H1 (cell line): ENCODE measurements at regions not wholly inside any gene's neighbourhood (a gene's known extent, or its start where the extent isn't known, plus 50 kb on each side); places are given as distances from the start of the nearest gene placed in this dataset.

Source experiments
- CTCF ChIA-PET: fragments of 300-600 bp; sonication (Branson Sonifier 250); formaldehyde crosslinking; loops from one replicate; lab custom pipeline; 2021; ENCODE audit not compliant: partially characterized antibody; lab: Charles Lee
- POLR2A ChIA-PET: fragments of 300-600 bp; sonication (Branson Sonifier 250); formaldehyde crosslinking; loops from one replicate; lab custom pipeline; 2021; ENCODE audit warnings: inconsistent platforms; ENCODE audit not compliant: partially characterized antibody; lab: Charles Lee
- DNase-seq, 2 experiments: peaks; one replicate each; pipeline versions ENCODE4 v3.0.0 to v3.0.0-alpha.2; 2010 to 2022; ENCODE audit warnings: low spot score in 2 of 2, low read depth in 1 of 2, mixed read lengths in 1 of 2
- FAIRE-seq: peaks from 2 replicates; lab custom pipeline; 2011; peaks lifted over from hg19 to GRCh38; lab: Jason Lieb, UNC
- H2AFZ ChIP-seq: 2 replicates; pipeline ENCODE4 v1.8.1; 2012; ENCODE audit warnings: low read length, inconsistent platforms
- H2AK5ac ChIP-seq: 2 replicates; pipeline ENCODE4 v1.6.1; 2013; ENCODE audit warnings: low read depth, low read length
- H2BK120ac ChIP-seq: replicated peaks from 2 replicates; pipeline ENCODE3; 2013; ENCODE audit warnings: low read depth, low read length, inconsistent platforms
- H2BK12ac ChIP-seq: 2 replicates; pipeline ENCODE4 v1.6.1; 2013; ENCODE audit warnings: low read depth, low read length
- H2BK15ac ChIP-seq: 2 replicates; pipeline ENCODE4 v1.6.1; 2013; ENCODE audit warnings: low read length
- H2BK20ac ChIP-seq: 2 replicates; pipeline ENCODE4 v1.6.1; 2013; ENCODE audit warnings: low read length
- H2BK5ac ChIP-seq: 2 replicates; pipeline ENCODE4 v1.6.1; 2013; ENCODE audit warnings: low read depth, low read length
- H3K14ac ChIP-seq: 2 replicates; pipeline ENCODE4 v1.6.1; 2013; ENCODE audit warnings: inconsistent platforms; ENCODE audit not compliant: insufficient read length
- H3K18ac ChIP-seq: 2 replicates; pipeline ENCODE4 v1.6.1; 2013; ENCODE audit warnings: low read length; ENCODE audit errors: extremely low read depth
- H3K23ac ChIP-seq: 2 replicates; pipeline ENCODE4 v1.6.1; 2013; ENCODE audit warnings: inconsistent platforms; ENCODE audit not compliant: insufficient read length
- H3K23me2 ChIP-seq: 2 replicates; pipeline ENCODE4 v1.6.1; 2013; ENCODE audit warnings: low read depth, low read length
- H3K27ac ChIP-seq: 2 replicates; pipeline ENCODE4 v1.6.1; 2011; ENCODE audit warnings: low read depth, low read length, inconsistent platforms
- H3K27me3 ChIP-seq, 4 experiments: replicated peaks in 1 of 4; 1 replicate in 1 of 4; 2 replicates in 3 of 4; pipeline versions ENCODE4 v1.6.1 to v1.8.1; 2011 to 2013; ENCODE audit warnings: low read length in 3 of 4, mild to moderate bottlenecking in 3 of 4, inconsistent platforms in 2 of 4, mixed read lengths in 2 of 4, moderate library complexity in 1 of 4; ENCODE audit not compliant: control insufficient read depth in 3 of 4, insufficient read depth in 3 of 4; ENCODE audit errors: extremely low read depth in 1 of 4
- H3K36me3 ChIP-seq, 4 experiments: 2 replicates each; pipeline versions ENCODE4 v1.6.1 to v1.8.1; 2011 to 2013; ENCODE audit warnings: mild to moderate bottlenecking in 4 of 4, low read length in 3 of 4, moderate library complexity in 2 of 4, control low read depth in 1 of 4, inconsistent platforms in 1 of 4; ENCODE audit not compliant: insufficient read depth in 4 of 4, control insufficient read depth in 2 of 4
- H3K4ac ChIP-seq: replicated peaks from 2 replicates; pipeline ENCODE3; 2013; ENCODE audit warnings: low read length, low read depth, mixed read lengths, inconsistent platforms; ENCODE audit not compliant: insufficient read length
- H3K4me1 ChIP-seq, 4 experiments: replicated peaks in 1 of 4; 1 replicate in 1 of 4; 2 replicates in 3 of 4; pipeline versions ENCODE4 v1.6.1 to v1.8.1; 2011 to 2013; ENCODE audit warnings: low read length in 3 of 4, inconsistent platforms in 2 of 4, mixed read lengths in 1 of 4; ENCODE audit not compliant: insufficient read depth in 4 of 4, control insufficient read depth in 3 of 4
- H3K4me2 ChIP-seq, 2 experiments: 2 replicates each; pipeline versions ENCODE4 v1.6.1 to v1.8.1; 2011 to 2013; ENCODE audit warnings: low read depth in 2 of 2, low read length in 2 of 2, control low read depth in 1 of 2, inconsistent platforms in 1 of 2, mild to moderate bottlenecking in 1 of 2; ENCODE audit not compliant: insufficient read depth in 1 of 2
- H3K4me3 ChIP-seq, 4 experiments: fragments of 200-600, 300-600 bp in 1 of 4; sonication (generic), shearing (Covaris generic), sonication (Bioruptor Twin) in 1 of 4; 2 replicates each; pipeline versions ENCODE4 v1.5.1 to v1.8.1; 2011 to 2016; ENCODE audit warnings: low read length in 4 of 4, low read depth in 3 of 4, control low read depth in 2 of 4, inconsistent platforms in 2 of 4, mild to moderate bottlenecking in 2 of 4, mixed read lengths in 1 of 4, moderate library complexity in 1 of 4; ENCODE audit not compliant: insufficient read depth in 2 of 4; ENCODE audit errors: extremely low read depth in 1 of 4
- H3K56ac ChIP-seq: replicated peaks from 2 replicates; pipeline ENCODE3; 2013; ENCODE audit warnings: low read depth, mild to moderate bottlenecking, mixed read lengths, low read length, inconsistent platforms; ENCODE audit not compliant: insufficient read length
- H3K79me1 ChIP-seq: 2 replicates; pipeline ENCODE4 v1.6.1; 2013; ENCODE audit warnings: low read depth, low read length, control low read depth
- H3K79me2 ChIP-seq, 2 experiments: 2 replicates each; pipeline versions ENCODE4 v1.6.1 to v1.8.1; 2012 to 2013; ENCODE audit warnings: low read length in 2 of 2, mild to moderate bottlenecking in 2 of 2, inconsistent platforms in 1 of 2; ENCODE audit not compliant: insufficient read depth in 2 of 2, control insufficient read depth in 1 of 2
- H3K9ac ChIP-seq, 4 experiments: replicated peaks in 1 of 4; 1 replicate in 1 of 4; 2 replicates in 3 of 4; pipeline versions ENCODE4 v1.6.1 to v1.8.1; 2011 to 2013; ENCODE audit warnings: low read depth in 3 of 4, low read length in 3 of 4, control low read depth in 2 of 4, mild to moderate bottlenecking in 2 of 4, moderate library complexity in 2 of 4, inconsistent platforms in 1 of 4; ENCODE audit errors: extremely low read depth in 1 of 4
- H3K9me3 ChIP-seq, 2 experiments: 2 replicates each; pipeline versions ENCODE4 v1.6.1 to v1.8.1; 2012 to 2013; ENCODE audit warnings: mild to moderate bottlenecking in 2 of 2, moderate library complexity in 2 of 2, control low read depth in 1 of 2, inconsistent platforms in 1 of 2, low read depth in 1 of 2, low read length in 1 of 2, mixed read lengths in 1 of 2; ENCODE audit not compliant: insufficient read depth in 2 of 2
- H4K20me1 ChIP-seq, 2 experiments: replicated peaks in 1 of 2; 2 replicates each; pipeline versions ENCODE3 to v1.8.1; 2011 to 2013; ENCODE audit warnings: inconsistent platforms in 2 of 2, low read length in 2 of 2, mild to moderate bottlenecking in 1 of 2; ENCODE audit not compliant: insufficient read depth in 2 of 2, control insufficient read depth in 1 of 2
- H4K5ac ChIP-seq: 2 replicates; pipeline ENCODE4 v1.6.1; 2013; ENCODE audit warnings: low read length, low read depth, mixed read lengths, inconsistent platforms; ENCODE audit not compliant: insufficient read length
- H4K8ac ChIP-seq: 2 replicates; pipeline ENCODE4 v1.8.0; 2013; ENCODE audit warnings: mild to moderate bottlenecking, moderate library complexity, low read length, inconsistent platforms; ENCODE audit not compliant: insufficient read depth; ENCODE audit errors: extremely low read depth
- H4K91ac ChIP-seq: replicated peaks from 2 replicates; pipeline ENCODE3; 2013; ENCODE audit warnings: low read length, mixed read lengths, inconsistent platforms; ENCODE audit not compliant: insufficient read length
- whole genome bisulfite sequencing, 2 experiments: shearing (Covaris generic) in 1 of 2; methylation state at CpG; one replicate each; pipeline versions ENCODE4 v1.1.6 to v1.1.7; 2013 to 2015; ENCODE audit warnings: low lambda C conversion rate in 2 of 2, mixed read lengths in 2 of 2, inconsistent platforms in 1 of 2, low coverage in 1 of 2, missing lambda C conversion rate in 1 of 2; ENCODE audit not compliant: insufficient replicate concordance in 2 of 2, insufficient coverage in 1 of 2, insufficient read length in 1 of 2; ENCODE audit errors: extremely low coverage in 1 of 2, missing lambda C conversion rate in 1 of 2; 5-methylcytosine and 5-hydroxymethylcytosine counted together

DNA sequence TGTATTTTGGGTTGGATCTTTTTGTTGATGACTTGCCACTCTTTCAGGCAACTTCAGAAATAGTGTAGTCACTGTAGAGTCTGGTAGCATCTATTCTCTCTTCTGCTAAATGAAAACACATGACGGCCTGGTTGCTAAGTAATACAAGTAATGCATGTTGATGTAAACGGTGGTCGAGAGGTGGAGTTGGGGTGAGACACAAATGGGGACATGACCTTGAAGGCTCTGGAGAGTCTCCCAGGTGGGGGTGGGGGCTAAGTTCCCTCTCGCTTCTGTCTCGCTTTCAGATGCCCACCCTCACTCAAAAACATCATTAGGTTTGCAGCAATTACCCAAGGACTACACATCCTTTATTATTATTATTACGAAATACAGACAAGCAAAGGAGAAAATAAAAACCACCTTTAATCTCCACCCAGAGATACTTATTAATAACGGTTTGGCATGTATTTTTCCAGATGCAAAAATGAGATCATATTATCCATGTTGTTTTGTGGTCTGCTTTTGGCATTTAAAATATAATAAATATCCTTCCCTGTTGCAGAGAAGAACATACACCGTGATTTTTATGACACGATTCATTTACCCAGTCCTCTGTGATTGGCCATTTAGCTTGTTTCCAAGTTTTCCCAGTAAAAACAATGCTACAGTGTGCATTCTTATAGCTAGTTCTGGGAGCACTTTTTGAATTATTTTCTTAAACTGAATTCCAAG, 138.1 kb downstream of the MIS18A start:
- FAIRE-seq, result no peak
- no peaks in the 10 kb centered on the region for H3K79me2 ChIP-seq

More for the DNA sequence above, 138.1 kb downstream of the MIS18A start:
- ChIA-PET POLR2A (no interaction called here), CTCF (interaction anchor here (0.9 to 1.3 kb wide), 2 partner anchors 118 to 149 kb away, joined by 3 read pairs; no protein-coding TSS in a partner anchor)
- Histone ChIP-seq H3K27me3 (no peaks in the 10 kb centered on the region), H3K4me3 (no peak overlapping the region), H3K4me1 (no peaks in the 10 kb centered on the region), H3K4me2 (no peak overlapping the region), H3K9me3 (0 out of 4 replicates have a peak, but pooled peaks cover 0 to 3% of the 10 kb centered on the region in 2 experiments), H2AK5ac (no peak overlapping the region), H2BK15ac (no peak overlapping the region), H4K8ac (no peak overlapping the region), H3K23ac (no peak overlapping the region), H2BK20ac (no peak overlapping the region), H3K56ac (no peak overlapping the region), H3K4ac (no peak overlapping the region), H3K27ac (no peak overlapping the region), H4K91ac (no peak overlapping the region), H3K79me1 (no peaks in the 10 kb centered on the region), H3K18ac (no peak overlapping the region), H3K14ac (no peak overlapping the region), H3K23me2 (no peaks in the 10 kb centered on the region), H2BK120ac (no peak overlapping the region), H2BK12ac (no peak overlapping the region), H2BK5ac (no peak overlapping the region), H4K5ac (no peak overlapping the region), H2AFZ (no peak overlapping the region), H4K20me1 (no peaks in the 10 kb centered on the region), H3K9ac (no peak overlapping the region), H3K36me3 (no peaks in the 10 kb centered on the region)
- 86% methylated on average over 9 of the region's 9 CpGs; no CpG with 5 or more reads in 1 of the 2 experiments for WGBS, 2 experiments
- DNase-seq, result no peak
